ENCODE measurements at regions not wholly inside any gene's neighbourhood (a gene's known extent, or its start where the extent isn't known, plus 50 kb on each side); places are given as distances from the start of the nearest gene placed in this dataset.
"Not testable (repeated sequence)": the region's sequence is repeated elsewhere in the genome, so short reads cannot be mapped to it uniquely, and the experiment has no call there.

DNA sequence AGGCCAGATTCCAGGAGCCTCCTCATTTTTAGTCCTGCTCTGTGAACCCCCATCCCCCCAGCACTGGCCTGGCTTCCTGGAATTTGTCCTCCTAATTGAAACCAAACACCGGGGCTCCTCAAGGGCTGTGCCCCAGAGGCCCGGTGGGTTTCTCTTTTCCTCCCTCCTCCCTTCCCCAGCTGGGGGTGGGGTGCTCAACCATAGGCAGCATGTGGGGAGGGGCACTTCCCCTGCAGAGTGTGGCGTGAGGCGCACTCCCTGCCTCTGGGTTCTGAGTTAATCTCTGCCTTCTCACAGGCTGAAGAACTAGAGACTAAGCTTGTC lies 67.5 kb upstream of the ACOT11 start:
- TF ChIP-seq GATA1 (IDR thresholded peaks at IDR 0.05; ENCODE audit: low read depth, low read length) (no peak), POLR2A (IDR thresholded peaks at IDR 0.05; ENCODE audit: low read length) (no peak)
- peak in 1 of 2 experiments; percentile 30 for DNase-seq

GRCh38 chr1:54479841-54480524 lies 68.0 kb upstream of the ACOT11 start:
- DNase-seq = peak; percentile 39 to 43
- TF ChIP-seq GATA1 (IDR thresholded peaks at IDR 0.05; ENCODE audit: low read depth, low read length) (no peak), POLR2A (IDR thresholded peaks at IDR 0.05; ENCODE audit: low read length) (no peak)

- TF ChIP-seq POLR2A (IDR thresholded peaks at IDR 0.05; ENCODE audit: low read length) (no peak), GATA1 (IDR thresholded peaks at IDR 0.05; ENCODE audit: low read depth, low read length) (no peak)
- peak in 1 of 2 experiments; percentile 39 for DNase-seq
Measured at GRCh38 chr1:54479251-54479650, 68.8 kb upstream of the ACOT11 start.

- no peak for DNase-seq
- no peak for TF ChIP-seq GATA1 (IDR thresholded peaks at IDR 0.05; ENCODE audit: low read depth, low read length)
- TF ChIP-seq POLR2A (IDR thresholded peaks at IDR 0.05; ENCODE audit: low read length) = no peak
Measured at GRCh38 chr1:54477153-54477561, 70.9 kb upstream of the ACOT11 start.

GRCh38 chr1:54476530-54477109 lies 70.4 kb upstream of the SSBP3 start:
- no peak for DNase-seq
- TF ChIP-seq POLR2A (IDR thresholded peaks at IDR 0.05; ENCODE audit: low read length) (no peak), GATA1 (IDR thresholded peaks at IDR 0.05; ENCODE audit: low read depth, low read length) (no peak)

DNA sequence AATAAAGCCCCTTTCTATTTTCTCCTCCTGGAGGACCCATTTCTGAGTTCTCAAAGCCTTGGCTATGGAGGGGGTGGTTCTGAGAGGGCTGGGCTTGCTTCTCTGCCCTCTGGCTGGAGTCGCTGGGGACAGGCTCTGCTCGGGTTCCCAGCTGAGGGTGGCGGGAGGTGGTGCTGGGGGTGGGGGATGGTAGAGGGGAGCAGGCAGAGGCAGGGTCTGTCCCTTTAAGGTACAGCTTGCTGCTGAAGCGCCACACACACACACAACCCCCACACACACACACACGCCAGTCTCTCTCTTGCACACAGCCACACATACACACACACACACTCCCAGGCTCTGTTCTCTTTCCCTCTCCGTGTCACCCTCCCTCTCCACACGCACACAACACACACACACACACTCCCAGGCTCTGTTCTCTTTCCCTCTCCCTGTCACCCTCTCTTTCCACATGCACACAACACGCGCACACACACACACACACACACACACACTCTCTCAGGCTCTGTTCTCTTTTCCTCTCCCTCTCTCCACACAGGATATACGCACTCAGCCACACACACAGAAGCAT lies 69.8 kb upstream of the SSBP3 start:
- DNase-seq = no peak

GRCh38 chr1:54475357-54475881 lies 69.2 kb upstream of the SSBP3 start:
- no peak for DNase-seq
- TF ChIP-seq POLR2A (IDR thresholded peaks at IDR 0.05; ENCODE audit: low read length) (no peak), GATA1 (IDR thresholded peaks at IDR 0.05; ENCODE audit: low read depth, low read length) (no peak)

More for the DNA sequence above, 69.8 kb upstream of the SSBP3 start:
- TF ChIP-seq GATA1 (IDR thresholded peaks at IDR 0.05; ENCODE audit: low read depth, low read length) = no peak
- no peak for TF ChIP-seq POLR2A (IDR thresholded peaks at IDR 0.05; ENCODE audit: low read length)

DNA sequence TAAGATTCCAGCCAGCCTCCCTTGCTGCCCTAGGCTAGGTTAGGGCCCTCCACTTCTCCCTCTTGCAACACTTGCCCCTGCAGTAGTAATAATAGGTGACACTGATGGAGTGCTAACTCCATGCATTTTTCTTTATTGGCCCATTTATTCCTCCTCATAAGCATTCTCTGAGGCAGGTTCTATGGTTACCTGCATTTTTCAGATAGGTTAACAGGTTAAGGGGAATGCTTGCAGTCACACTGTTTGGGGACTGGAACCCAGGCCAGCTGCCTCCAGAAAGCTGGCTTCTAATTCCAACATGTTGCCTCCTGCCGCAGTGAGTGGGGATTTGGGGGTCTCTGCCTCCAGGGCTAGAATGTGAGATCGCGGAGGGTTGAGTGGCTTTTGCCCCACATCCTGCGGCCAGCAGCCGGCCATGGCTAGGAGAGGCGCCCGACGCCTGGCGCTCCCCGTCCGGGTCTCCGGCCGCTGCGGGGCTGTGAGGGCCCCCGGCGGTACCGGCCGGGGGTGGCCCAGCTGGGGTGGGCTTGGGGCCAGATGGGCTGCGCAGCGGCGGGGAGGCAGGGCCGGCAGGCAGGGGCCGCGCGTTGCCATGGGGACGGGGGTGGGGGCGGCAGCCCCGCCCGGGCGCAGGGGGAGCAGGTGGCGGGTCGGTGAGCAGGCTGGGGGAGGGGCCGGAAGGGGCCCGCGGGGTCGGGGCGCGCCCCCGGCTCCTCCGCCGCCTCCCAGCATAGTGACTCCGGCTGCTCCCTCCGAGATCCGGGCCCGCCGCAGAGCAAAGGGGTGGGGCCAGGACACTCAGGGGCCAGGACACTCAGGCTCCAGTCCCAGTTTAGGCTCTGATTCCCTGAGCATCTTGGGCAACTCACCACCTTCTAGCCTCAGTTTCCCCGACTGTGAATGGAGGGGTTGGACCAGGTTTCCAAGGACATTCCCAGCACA lies 68.4 kb upstream of the SSBP3 start:
- TF ChIP-seq GATA1 (IDR thresholded peaks at IDR 0.05; ENCODE audit: low read depth, low read length) = no peak
- TF ChIP-seq POLR2A (IDR thresholded peaks at IDR 0.05; ENCODE audit: low read length) = no peak
- peak; percentile 23 to 32 for DNase-seq

DNA sequence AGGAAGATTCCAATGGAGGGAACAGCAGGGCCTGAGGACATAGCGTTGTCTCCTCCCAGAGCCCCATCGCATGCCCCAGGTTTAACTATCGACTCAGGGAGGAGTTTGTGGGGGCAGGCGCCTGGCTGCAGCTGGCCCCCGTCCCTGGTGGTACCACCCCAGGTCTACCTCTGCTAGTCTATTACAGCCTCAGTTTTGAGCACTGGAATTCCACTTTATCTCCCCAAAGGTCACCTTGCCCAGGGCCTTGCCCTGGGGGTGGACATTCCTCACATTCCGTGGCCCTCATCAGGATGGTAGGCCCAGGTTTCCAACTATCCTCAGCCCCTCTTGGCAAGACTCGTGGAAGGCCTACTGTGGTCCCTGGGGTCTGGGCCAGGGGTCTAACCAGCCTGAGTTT lies 65.4 kb upstream of the SSBP3 start:
- DNase-seq = no peak

DNA sequence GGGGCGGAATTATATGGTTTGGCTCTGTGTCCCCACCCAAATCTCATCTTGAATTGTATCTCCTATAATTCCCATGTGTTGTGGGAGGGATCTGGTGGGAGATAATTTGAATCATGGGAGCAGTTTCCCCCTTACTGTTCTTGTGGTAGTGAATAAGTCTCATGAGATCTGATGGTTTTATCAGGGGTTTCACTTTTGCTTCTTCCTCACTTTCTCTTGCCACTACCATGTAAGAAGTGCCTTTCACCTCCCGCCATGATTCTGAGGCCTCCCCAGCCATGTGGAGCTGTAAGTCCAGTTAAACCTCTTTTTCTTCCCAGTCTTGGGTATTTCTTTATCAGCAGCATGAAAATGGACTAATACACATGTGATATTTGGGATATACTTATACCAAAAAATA lies 63.2 kb upstream of the SSBP3 start:
- not testable (repeated sequence) for DNase-seq

More for the DNA sequence above, 65.4 kb upstream of the SSBP3 start:
- no peak for TF ChIP-seq GATA1 (IDR thresholded peaks at IDR 0.05; ENCODE audit: low read depth, low read length)

DNA sequence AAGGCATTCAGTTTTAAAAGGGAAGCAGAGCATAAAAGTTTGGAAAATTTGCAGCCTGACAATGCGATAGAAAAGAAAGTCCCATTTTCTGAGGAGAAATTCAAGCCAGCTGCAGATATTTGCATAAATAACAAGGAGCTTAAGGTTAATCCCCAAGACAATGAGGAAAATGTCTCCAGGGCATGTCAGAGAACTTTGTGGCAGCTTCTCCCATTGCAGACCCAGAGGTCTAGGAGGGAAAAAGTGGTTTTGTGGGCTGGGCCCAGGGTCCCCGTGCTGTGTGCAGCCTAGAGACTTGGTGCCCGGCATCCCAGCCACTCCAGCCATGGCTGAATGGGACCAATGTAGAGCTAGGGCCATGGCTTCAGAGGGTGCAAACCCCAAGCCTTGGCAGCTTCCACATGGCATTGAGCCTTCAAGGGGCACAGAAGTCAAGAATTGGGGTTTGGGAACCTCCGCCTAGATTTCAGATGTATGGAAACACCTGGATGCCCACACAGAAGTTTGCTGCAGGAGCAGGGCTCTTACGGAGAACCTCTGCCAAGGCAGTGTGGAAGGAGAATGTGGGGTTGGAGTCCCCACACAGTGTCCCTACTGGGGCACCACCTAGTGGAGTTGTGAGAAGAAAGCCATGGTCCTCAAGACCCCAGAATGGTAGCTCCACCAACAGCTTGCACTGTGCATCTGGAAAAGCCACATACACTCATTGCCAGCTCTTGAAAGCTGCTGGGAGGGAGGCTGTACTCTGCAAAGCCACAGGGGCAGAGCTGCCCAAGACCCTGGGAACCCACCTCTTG lies 62.3 kb upstream of the SSBP3 start:
- peak; percentile 20 to 24 for DNase-seq

DNA sequence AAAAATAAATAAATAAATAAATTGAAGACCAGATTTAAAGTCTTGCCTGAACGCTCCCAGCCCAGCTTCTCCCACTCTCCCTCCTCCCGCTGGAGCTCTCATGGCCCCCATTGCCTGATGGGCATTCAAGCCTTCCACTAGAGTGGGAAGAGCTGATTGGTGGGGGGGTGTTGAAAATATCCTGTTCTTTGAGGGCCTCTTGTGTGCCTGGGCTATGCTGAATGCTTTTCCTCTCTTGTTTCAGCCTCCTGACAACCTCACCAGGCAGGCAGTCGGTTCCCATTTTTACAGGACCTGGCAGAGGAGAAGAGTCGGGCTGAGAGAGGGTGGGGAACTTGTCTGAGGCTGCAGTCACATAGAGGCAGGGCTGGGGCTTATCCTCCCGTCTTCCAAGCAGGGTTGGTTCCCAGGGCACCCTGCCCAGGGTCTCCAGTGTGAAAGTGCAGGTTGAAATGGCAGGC lies 59.2 kb upstream of the SSBP3 start:
- TF ChIP-seq POLR2A (IDR thresholded peaks at IDR 0.05; ENCODE audit: low read length) = no peak
- TF ChIP-seq GATA1 (IDR thresholded peaks at IDR 0.05; ENCODE audit: low read depth, low read length) = no peak
- DNase-seq = no peak

- peak; percentile 22 to 49 for DNase-seq
- TF ChIP-seq POLR2A (IDR thresholded peaks at IDR 0.05; ENCODE audit: low read length) (no peak), GATA1 (IDR thresholded peaks at IDR 0.05; ENCODE audit: low read depth, low read length) (no peak)
Measured at GRCh38 chr1:54464477-54465146, 58.4 kb upstream of the SSBP3 start.

Data from erythroblast (primary cell).